ENCODE measurements at regions not wholly inside any gene's neighbourhood (a gene's known extent, or its start where the extent isn't known, plus 50 kb on each side); places are given as distances from the start of the nearest gene placed in this dataset.

DNA sequence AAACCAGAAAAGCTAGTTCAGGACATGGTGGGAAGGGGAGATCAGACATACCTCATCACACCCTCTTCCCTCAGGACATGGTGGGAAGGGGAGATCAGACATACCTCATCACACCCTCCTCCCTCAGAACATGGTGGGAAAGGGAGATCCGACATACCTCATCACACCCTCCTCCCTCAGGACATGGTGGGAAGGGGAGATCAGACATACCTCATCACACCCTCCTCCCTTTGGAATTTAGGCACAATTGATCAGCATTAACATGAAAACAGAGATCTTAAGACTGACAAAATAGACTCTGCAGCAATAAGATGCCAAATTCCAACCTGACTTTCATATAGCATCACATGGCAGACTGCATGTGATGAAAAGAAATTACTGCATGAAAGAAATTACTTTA is 412.7 kb upstream of the ZNF717 start:
- ATAC-seq, result no peak
- TF ChIP-seq ZNF8 (CRISPR knock-in tag; IDR thresholded peaks at IDR 0.05) (no peak), ZNF565 (CRISPR knock-in tag; conservative IDR thresholded peaks at IDR 0.05; ENCODE audit: low read depth) (no peak), ZFP30 (CRISPR knock-in tag; IDR thresholded peaks at IDR 0.05) (no peak), ZC3H10 (CRISPR knock-in tag; IDR thresholded peaks at IDR 0.05) (no peak), TOX (CRISPR knock-in tag; IDR thresholded peaks at IDR 0.05; ENCODE audit: borderline replicate concordance) (no peak), ESRRG (CRISPR knock-in tag; IDR thresholded peaks at IDR 0.05) (no peak), TSHZ2 (CRISPR knock-in tag; IDR thresholded peaks at IDR 0.05) (no peak), ZFP3 (CRISPR knock-in tag; IDR thresholded peaks at IDR 0.05) (no peak), CSDC2 (CRISPR knock-in tag; IDR thresholded peaks at IDR 0.05) (no peak), PPARA (CRISPR knock-in tag; IDR thresholded peaks at IDR 0.05; ENCODE audit: borderline replicate concordance) (no peak), SNAI2 (CRISPR knock-in tag; IDR thresholded peaks at IDR 0.05) (no peak)
- TF ChIP-seq, protein P1, sequence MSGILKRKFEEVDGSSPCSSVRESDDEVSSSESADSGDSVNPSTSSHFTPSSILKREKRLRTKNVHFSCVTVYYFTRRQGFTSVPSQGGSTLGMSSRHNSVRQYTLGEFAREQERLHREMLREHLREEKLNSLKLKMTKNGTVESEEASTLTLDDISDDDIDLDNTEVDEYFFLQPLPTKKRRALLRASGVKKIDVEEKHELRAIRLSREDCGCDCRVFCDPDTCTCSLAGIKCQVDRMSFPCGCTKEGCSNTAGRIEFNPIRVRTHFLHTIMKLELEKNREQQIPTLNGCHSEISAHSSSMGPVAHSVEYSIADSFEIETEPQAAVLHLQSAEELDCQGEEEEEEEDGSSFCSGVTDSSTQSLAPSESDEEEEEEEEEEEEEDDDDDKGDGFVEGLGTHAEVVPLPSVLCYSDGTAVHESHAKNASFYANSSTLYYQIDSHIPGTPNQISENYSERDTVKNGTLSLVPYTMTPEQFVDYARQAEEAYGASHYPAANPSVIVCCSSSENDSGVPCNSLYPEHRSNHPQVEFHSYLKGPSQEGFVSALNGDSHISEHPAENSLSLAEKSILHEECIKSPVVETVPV (CRISPR knock-in tag; IDR thresholded peaks at IDR 0.05), result no peak

DNA sequence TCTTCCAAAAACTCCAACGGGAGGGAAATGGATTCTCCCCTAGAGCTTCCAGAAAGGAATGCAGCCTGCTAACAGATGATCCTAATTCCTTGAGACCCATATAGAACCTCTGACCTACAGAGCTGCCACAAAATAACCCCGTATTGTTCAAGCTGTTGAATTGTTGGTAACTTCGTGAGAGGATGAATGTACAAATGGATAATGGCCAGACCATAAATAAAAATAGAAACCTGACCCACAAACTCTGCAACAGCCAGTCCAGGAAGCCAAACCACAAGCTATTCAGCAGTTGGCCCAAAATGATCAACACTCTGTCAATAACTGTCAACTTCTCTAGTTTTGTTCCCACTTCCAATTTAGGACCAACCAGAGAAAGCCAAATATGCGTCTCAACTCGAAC is 414.0 kb upstream of the ZNF717 start:
- no peak for ATAC-seq
- TF ChIP-seq ARNTL (CRISPR knock-in tag; IDR thresholded peaks at IDR 0.05; ENCODE audit: borderline replicate concordance, low read depth) (no peak), TCF4 (CRISPR knock-in tag; IDR thresholded peaks at IDR 0.05; ENCODE audit: borderline replicate concordance) (no peak), ESRRG (CRISPR knock-in tag; IDR thresholded peaks at IDR 0.05) (no peak), OSR1 (CRISPR knock-in tag; IDR thresholded peaks at IDR 0.05) (no peak), RARB (CRISPR knock-in tag; IDR thresholded peaks at IDR 0.05) (no peak), TSHZ2 (CRISPR knock-in tag; IDR thresholded peaks at IDR 0.05) (no peak), ZFP3 (CRISPR knock-in tag; IDR thresholded peaks at IDR 0.05) (no peak), ZNF70 (CRISPR knock-in tag; IDR thresholded peaks at IDR 0.05) (no peak), PATZ1 (CRISPR knock-in tag; IDR thresholded peaks at IDR 0.05; ENCODE audit: borderline replicate concordance) (no peak), GLIS3 (CRISPR knock-in tag; IDR thresholded peaks at IDR 0.05) (no peak)

- ATAC-seq, result no peak
- TF ChIP-seq ESRRG (CRISPR knock-in tag; IDR thresholded peaks at IDR 0.05) (no peak), ZNF565 (CRISPR knock-in tag; conservative IDR thresholded peaks at IDR 0.05; ENCODE audit: low read depth) (no peak), ZFP3 (CRISPR knock-in tag; IDR thresholded peaks at IDR 0.05) (no peak), ARNTL (CRISPR knock-in tag; IDR thresholded peaks at IDR 0.05; ENCODE audit: borderline replicate concordance, low read depth) (no peak), CSDC2 (CRISPR knock-in tag; IDR thresholded peaks at IDR 0.05) (no peak), ISL1 (CRISPR knock-in tag; IDR thresholded peaks at IDR 0.05) (no peak), PATZ1 (CRISPR knock-in tag; IDR thresholded peaks at IDR 0.05; ENCODE audit: borderline replicate concordance) (no peak), BACH2 (CRISPR knock-in tag; IDR thresholded peaks at IDR 0.05; ENCODE audit: borderline replicate concordance) (no peak), TOX (CRISPR knock-in tag; IDR thresholded peaks at IDR 0.05; ENCODE audit: borderline replicate concordance) (no peak), TSHZ2 (CRISPR knock-in tag; IDR thresholded peaks at IDR 0.05) (no peak), GLIS3 (CRISPR knock-in tag; IDR thresholded peaks at IDR 0.05) (no peak), CREB5 (CRISPR knock-in tag; IDR thresholded peaks at IDR 0.05; ENCODE audit: low read depth) (no peak), RARB (CRISPR knock-in tag; IDR thresholded peaks at IDR 0.05) (no peak)
These were observed 418.2 kb upstream of the ZNF717 start for GRCh38 chr3:76203578-76203977.

Data from SK-N-SH treated with all-trans-retinoic acid at 6 μM for 48 hours (cell line).